GM12878 (cell line): ENCODE measurements at regions not wholly inside any gene's neighbourhood (a gene's known extent, or its start where the extent isn't known, plus 50 kb on each side); places are given as distances from the start of the nearest gene placed in this dataset.

Source experiments
- ATAC-seq: fragments of 200-7000 bp; cut with Tn5 transposase; 3 replicates; pipeline ENCODE4 v1.9.1; 2020; ENCODE audit warnings: mild to moderate bottlenecking, moderate library complexity
- BruUV-seq: library from RNA; stranded (reverse); fragments of 400-500 nt; replicated peaks from 2 replicates; lab custom pipeline; 2021; lab: Mats Ljungman, UMichigan
- CTCF ChIA-PET: fragments of 300-600 bp; sonication (Branson Sonifier 250); formaldehyde crosslinking; extraction: SDS; loops from one replicate; lab custom pipeline; 2021; ENCODE audit warnings: inconsistent platforms; lab: Yijun Ruan, JAX
- POLR2A ChIA-PET: fragments of 350-600 bp; formaldehyde crosslinking; extraction: SDS; loops from one replicate; lab custom pipeline; 2021; ENCODE audit warnings: inconsistent platforms; lab: Charles Lee
- RAD21 ChIA-PET: fragments of 300-600 bp; sonication (Branson Sonifier 250); formaldehyde crosslinking; loops from one replicate; lab custom pipeline; 2023; ENCODE audit warnings: antibody characterized with exemption; ENCODE audit not compliant: unreplicated experiment; lab: Charles Lee
- SMC1A ChIA-PET: fragments of 300-600 bp; sonication (Branson Sonifier 250); formaldehyde crosslinking; loops from one replicate; lab custom pipeline; 2023; ENCODE audit not compliant: unreplicated experiment, uncharacterized antibody; lab: Charles Lee
- DNase-seq: peaks from one replicate; pipeline ENCODE4 v3.0.0-alpha.2; 2011; ENCODE audit warnings: low read depth, low spot score
- FAIRE-seq: peaks from 3 replicates; lab custom pipeline; 2011; peaks lifted over from hg19 to GRCh38; lab: Jason Lieb, UNC
- H2AFZ ChIP-seq: 2 replicates; pipeline ENCODE4 v1.6.0; 2011; ENCODE audit warnings: low read depth, low read length, control low read depth; ENCODE audit not compliant: control insufficient read depth
- H3K27ac ChIP-seq: 2 replicates; pipeline ENCODE4 v1.5.1; 2011; ENCODE audit warnings: control low read depth; ENCODE audit not compliant: control insufficient read depth, insufficient read depth
- H3K27me3 ChIP-seq, 2 experiments: replicated peaks in 1 of 2; 2 replicates each; pipeline versions ENCODE4 v1.6.0 to v1.6.1; 2011; ENCODE audit warnings: low read length in 1 of 2; ENCODE audit not compliant: control insufficient read depth in 2 of 2, insufficient read depth in 2 of 2
- H3K36me3 ChIP-seq, 2 experiments: 2 replicates each; pipeline ENCODE4 v1.5.1; 2011; ENCODE audit warnings: low read length in 1 of 2; ENCODE audit not compliant: control insufficient read depth in 2 of 2, insufficient read depth in 2 of 2
- H3K4me1 ChIP-seq: 2 replicates; pipeline ENCODE4 v1.6.1; 2011; ENCODE audit warnings: mild to moderate bottlenecking, low read length, moderate library complexity, mixed read lengths; ENCODE audit not compliant: control insufficient read depth, insufficient read depth
- H3K4me2 ChIP-seq: 2 replicates; pipeline ENCODE4 v1.6.0; 2011; ENCODE audit warnings: control low read depth; ENCODE audit not compliant: control insufficient read depth, insufficient read depth
- H3K4me3 ChIP-seq: fragments of 200-600 bp; sonication (generic); 2 replicates; pipeline ENCODE4 v1.5.1; 2016
- H3K79me2 ChIP-seq: 2 replicates; pipeline ENCODE4 v1.6.0; 2011; ENCODE audit warnings: low read length; ENCODE audit not compliant: control insufficient read depth, insufficient read depth
- H3K9ac ChIP-seq: 2 replicates; pipeline ENCODE4 v1.8.0; 2011; ENCODE audit warnings: low read length, control low read depth, mixed read lengths; ENCODE audit not compliant: control insufficient read depth, insufficient read depth
- H3K9me3 ChIP-seq: replicated peaks from 3 replicates; pipeline ENCODE4 v1.5.1; 2011; ENCODE audit warnings: mild to moderate bottlenecking, low read length; ENCODE audit not compliant: control insufficient read depth, insufficient read depth
- H4K20me1 ChIP-seq: 2 replicates; pipeline ENCODE4 v1.6.0; 2011; ENCODE audit not compliant: control insufficient read depth, insufficient read depth
- ATF7 ChIP-seq: fragments of 450-650 bp; IDR thresholded peaks from 2 replicates; pipeline ENCODE4 v1.6.1; 2016; ENCODE audit warnings: low read depth, mild to moderate bottlenecking
- BMI1 ChIP-seq: fragments of 450-650 bp; IDR thresholded peaks from 2 replicates; pipeline ENCODE4 v1.6.1; 2016; ENCODE audit warnings: mild to moderate bottlenecking, moderate library complexity, borderline replicate concordance
- BRCA1 ChIP-seq: IDR thresholded peaks from 2 replicates; pipeline ENCODE4 v1.6.1; 2011; ENCODE audit warnings: low read depth, low read length, improper control_type of control experiment
- CBX3 ChIP-seq: fragments of 200-600 bp; sonication (generic); IDR thresholded peaks from 2 replicates; pipeline ENCODE4 v1.6.1; 2016; ENCODE audit warnings: low read depth, borderline replicate concordance
- JUNB ChIP-seq: IDR thresholded peaks from 2 replicates; pipeline ENCODE4 v1.6.1; 2016; ENCODE audit warnings: antibody characterized with exemption, mild to moderate bottlenecking
- LARP7 ChIP-seq: fragments of 450-650 bp; IDR thresholded peaks from 2 replicates; pipeline ENCODE4 v1.6.1; 2017; ENCODE audit warnings: mild to moderate bottlenecking
- MTA2 ChIP-seq: fragments of 450-650 bp; IDR thresholded peaks from 2 replicates; pipeline ENCODE4 v1.6.1; 2016; ENCODE audit warnings: low read depth, mild to moderate bottlenecking, moderate library complexity
- RB1 ChIP-seq: fragments of 450-650 bp; formaldehyde crosslinking; IDR thresholded peaks from 2 replicates; pipeline ENCODE4 v1.6.1; 2017; ENCODE audit warnings: mild to moderate bottlenecking, borderline replicate concordance
- SMAD1 ChIP-seq: fragments of 450-650 bp; IDR thresholded peaks from 2 replicates; pipeline ENCODE4 v1.6.1; 2018; ENCODE audit warnings: mild to moderate bottlenecking, low read depth; ENCODE audit not compliant: partially characterized antibody
- SUZ12 ChIP-seq: fragments of 200-600 bp; sonication (generic); IDR thresholded peaks from one replicate; pipeline ENCODE4 v1.6.1; 2018; ENCODE audit warnings: antibody characterized with exemption, mild to moderate bottlenecking; ENCODE audit not compliant: unreplicated experiment
- TCF7 ChIP-seq: IDR thresholded peaks from 2 replicates; pipeline ENCODE4 v1.6.1; 2014; ENCODE audit warnings: antibody characterized with exemption, borderline replicate concordance
- ZZZ3 ChIP-seq: IDR thresholded peaks from 2 replicates; pipeline ENCODE4 v1.6.1; 2011; ENCODE audit warnings: low read depth; ENCODE audit not compliant: control insufficient read depth, insufficient read length
- WGBS: methylation state at CpG from one replicate; pipeline ENCODE4 v1.1.6; 2016; ENCODE audit warnings: low lambda C conversion rate; ENCODE audit not compliant: insufficient replicate concordance, insufficient coverage; ENCODE audit errors: missing lambda C conversion rate; 5-methylcytosine and 5-hydroxymethylcytosine counted together
- in situ Hi-C: fragments of 300-500 bp; cut with MboI; formaldehyde crosslinking; loops from 9 replicates; pipeline ENCODE4 v1.14.3; 2018; ENCODE audit warnings: mixed read lengths
- intact Hi-C: fragments of 100-400 bp; cut with micrococcal nuclease; formaldehyde crosslinking; loops from one replicate; pipeline ENCODE4 v1.14.2; 2022; ENCODE audit not compliant: unreplicated experiment
- TF ChIP-seq, protein P1 (sequence below): fragments of 450-650 bp; IDR thresholded peaks from 2 replicates; pipeline ENCODE4 v1.6.1; 2017; ENCODE audit warnings: mild to moderate bottlenecking, moderate library complexity

DNA sequence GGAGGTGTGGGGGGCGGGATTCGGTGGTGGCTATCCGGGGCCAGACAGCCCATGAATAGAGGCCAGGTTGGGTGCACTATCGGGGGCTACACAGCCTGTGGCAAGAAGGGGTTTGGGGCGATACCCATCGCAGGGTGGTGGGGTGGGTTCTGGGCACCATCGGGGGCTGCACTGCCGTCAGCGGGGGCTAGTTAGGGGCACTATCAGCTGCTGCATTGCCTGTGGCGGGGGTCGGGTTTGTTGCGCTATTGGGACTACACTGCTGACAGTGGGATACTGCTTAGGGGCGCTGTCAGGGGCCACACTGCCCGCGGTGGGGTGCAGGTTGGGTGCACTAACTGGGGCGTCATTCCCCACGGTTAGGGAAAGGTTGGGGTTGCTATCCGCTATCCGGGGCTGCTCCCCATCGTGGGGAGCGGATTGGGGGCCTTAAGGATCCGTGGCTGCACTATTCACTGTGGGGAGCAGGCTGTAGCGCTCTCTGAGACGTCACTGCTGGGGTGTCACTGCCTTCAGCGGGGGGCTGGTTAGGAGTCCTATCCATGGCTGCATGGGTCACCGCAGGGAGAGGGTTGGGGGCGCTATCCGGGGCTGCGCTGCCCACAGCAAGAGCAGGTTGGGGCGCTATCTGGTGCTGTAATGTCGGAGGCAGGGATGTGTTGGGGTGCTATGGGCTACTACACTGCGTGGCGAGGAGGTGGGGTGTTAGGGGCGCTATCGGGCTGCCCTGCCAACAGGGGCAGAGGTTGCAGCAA, 76.5 kb upstream of the SLC35G4 start:
- H4K20me1 ChIP-seq, result no peaks in the 10 kb centered on the region
- H3K4me2 ChIP-seq, result no peak overlapping the region
- ChIA-PET SMC1A (no interaction called here), CTCF (no interaction called here), POLR2A (no interaction called here), RAD21 (no interaction called here)
- H3K27me3 ChIP-seq, result peaks cover 0 to 2% of the 10 kb centered on the region in 2 experiments; a peak in 1 of 4 replicates
- H3K9me3 ChIP-seq, result no peaks in the 10 kb centered on the region; the same call in 2 of the 3 replicates
- H3K4me1 ChIP-seq, result no peaks in the 10 kb centered on the region
- no peak for FAIRE-seq
- intact Hi-C loops, result no loop called here
- TF ChIP-seq TCF7, result no peak
- no peak for TF ChIP-seq ATF7
- H3K36me3 ChIP-seq, result no peaks in the 10 kb centered on the region
- no peak for DNase-seq
- no peak overlapping the region for H3K4me3 ChIP-seq
- no peaks in the 10 kb centered on the region for H3K79me2 ChIP-seq
- no peak overlapping the region for H2AFZ ChIP-seq
- in situ Hi-C loops, result no loop called here
- no peak overlapping the region for H3K9ac ChIP-seq
- 59% methylated on average over 35 of the region's 35 CpGs for WGBS
- no TSS peak for BruUV-seq
- no peak overlapping the region for H3K27ac ChIP-seq
- no peak for ATAC-seq

- H3K36me3 ChIP-seq, result no peaks in the 10 kb centered on the region
- no TSS peak for BruUV-seq
- no peaks in the 10 kb centered on the region for H3K79me2 ChIP-seq
- intact Hi-C loops (no loop called here), in situ Hi-C loops (no loop called here)
- H4K20me1 ChIP-seq, result no peaks in the 10 kb centered on the region
- H3K27me3 ChIP-seq, result peaks cover 2 to 3% of the 10 kb centered on the region in 2 experiments; a peak in 2 of 4 replicates
- no peak overlapping the region for H3K4me3 ChIP-seq
- H3K9ac ChIP-seq, result no peak overlapping the region
- no peak overlapping the region for H3K27ac ChIP-seq
- no peak overlapping the region for H2AFZ ChIP-seq
- TF ChIP-seq RB1 (no peak), CBX3 (no peak), SUZ12 (no peak), JUNB (no peak), LARP7 (no peak), ZZZ3 (no peak), BMI1 (no peak), SMAD1 (no peak), MTA2 (no peak), BRCA1 (no peak)
- TF ChIP-seq, protein P1, sequence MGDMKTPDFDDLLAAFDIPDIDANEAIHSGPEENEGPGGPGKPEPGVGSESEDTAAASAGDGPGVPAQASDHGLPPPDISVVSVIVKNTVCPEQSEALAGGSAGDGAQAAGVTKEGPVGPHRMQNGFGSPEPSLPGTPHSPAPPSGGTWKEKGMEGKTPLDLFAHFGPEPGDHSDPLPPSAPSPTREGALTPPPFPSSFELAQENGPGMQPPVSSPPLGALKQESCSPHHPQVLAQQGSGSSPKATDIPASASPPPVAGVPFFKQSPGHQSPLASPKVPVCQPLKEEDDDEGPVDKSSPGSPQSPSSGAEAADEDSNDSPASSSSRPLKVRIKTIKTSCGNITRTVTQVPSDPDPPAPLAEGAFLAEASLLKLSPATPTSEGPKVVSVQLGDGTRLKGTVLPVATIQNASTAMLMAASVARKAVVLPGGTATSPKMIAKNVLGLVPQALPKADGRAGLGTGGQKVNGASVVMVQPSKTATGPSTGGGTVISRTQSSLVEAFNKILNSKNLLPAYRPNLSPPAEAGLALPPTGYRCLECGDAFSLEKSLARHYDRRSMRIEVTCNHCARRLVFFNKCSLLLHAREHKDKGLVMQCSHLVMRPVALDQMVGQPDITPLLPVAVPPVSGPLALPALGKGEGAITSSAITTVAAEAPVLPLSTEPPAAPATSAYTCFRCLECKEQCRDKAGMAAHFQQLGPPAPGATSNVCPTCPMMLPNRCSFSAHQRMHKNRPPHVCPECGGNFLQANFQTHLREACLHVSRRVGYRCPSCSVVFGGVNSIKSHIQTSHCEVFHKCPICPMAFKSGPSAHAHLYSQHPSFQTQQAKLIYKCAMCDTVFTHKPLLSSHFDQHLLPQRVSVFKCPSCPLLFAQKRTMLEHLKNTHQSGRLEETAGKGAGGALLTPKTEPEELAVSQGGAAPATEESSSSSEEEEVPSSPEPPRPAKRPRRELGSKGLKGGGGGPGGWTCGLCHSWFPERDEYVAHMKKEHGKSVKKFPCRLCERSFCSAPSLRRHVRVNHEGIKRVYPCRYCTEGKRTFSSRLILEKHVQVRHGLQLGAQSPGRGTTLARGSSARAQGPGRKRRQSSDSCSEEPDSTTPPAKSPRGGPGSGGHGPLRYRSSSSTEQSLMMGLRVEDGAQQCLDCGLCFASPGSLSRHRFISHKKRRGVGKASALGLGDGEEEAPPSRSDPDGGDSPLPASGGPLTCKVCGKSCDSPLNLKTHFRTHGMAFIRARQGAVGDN, result no peak
- WGBS, result 35% methylated on average over 6 of the region's 6 CpGs
- ChIA-PET CTCF (no interaction called here), SMC1A (interaction anchor here (1.1 kb wide), 1 partner anchor 12 kb away, joined by 3 read pairs; no protein-coding TSS in a partner anchor), POLR2A (no interaction called here), RAD21 (no interaction called here)
- H3K4me1 ChIP-seq, result no peaks in the 10 kb centered on the region
- H3K9me3 ChIP-seq, result no peaks in the 10 kb centered on the region; the same call in 2 of the 3 replicates
- DNase-seq (no peak), FAIRE-seq (no peak), ATAC-seq (no peak)
- no peak overlapping the region for H3K4me2 ChIP-seq
These were observed 80.3 kb upstream of the SLC35G4 start for GRCh38 chr18:11529081-11529480.
